Gastroesophageal sphincter (tissue), 4 donors: ENCODE measurements at regions not wholly inside any gene's neighbourhood (a gene's known extent, or its start where the extent isn't known, plus 50 kb on each side); places are given as distances from the start of the nearest gene placed in this dataset.

Experiments used
- ATAC-seq: fragments of 150-250 bp; one replicate; pipeline ENCODE4 v1.9.1; 2016; ENCODE audit warnings: mild to moderate bottlenecking, moderate library complexity
- H3K27ac ChIP-seq, 4 donors: fragments of 200-600 bp; sonication (generic) in 3 of 4; 1 replicate in 3 of 4; 2 replicates in 1 of 4; pipeline ENCODE4 v1.5.1; 2016 to 2019
- H3K27me3 ChIP-seq: fragments of 200-600 bp; sonication (generic); one replicate; pipeline ENCODE4 v1.5.1; 2019
- H3K36me3 ChIP-seq, 2 donors: fragments of 200-600 bp; sonication (generic); one replicate each; pipeline ENCODE4 v1.5.1; 2019; ENCODE audit warnings: control low read depth in 1 of 2
- H3K4me1 ChIP-seq, 3 donors: fragments of 200-600 bp; sonication (generic); 1 replicate in 2 of 3; 2 replicates in 1 of 3; pipeline ENCODE4 v1.5.1; 2016 to 2019; ENCODE audit warnings: control low read depth in 2 of 3
- H3K4me3 ChIP-seq, 2 donors: fragments of 200-600 bp; sonication (generic); one replicate each; pipeline ENCODE4 v1.5.1; 2019; ENCODE audit warnings: mild to moderate bottlenecking in 1 of 2, moderate library complexity in 1 of 2
- H3K9me3 ChIP-seq, 3 donors: fragments of 200-600 bp; sonication (generic); one replicate each; pipeline ENCODE4 v1.5.1; 2017 to 2019; ENCODE audit warnings: control low read depth in 2 of 3
- CTCF ChIP-seq, 4 experiments: fragments of 200-600 bp in 2 of 4; fragments of 450-650 bp in 2 of 4; sonication (generic) in 1 of 4; IDR thresholded peaks; one replicate each; pipeline ENCODE4 v1.5.1; 2017 to 2019; ENCODE audit warnings: antibody characterized with exemption in 4 of 4, mild to moderate bottlenecking in 2 of 4, moderate library complexity in 2 of 4
- EP300 ChIP-seq: sonication (generic); formaldehyde crosslinking; IDR thresholded peaks from one replicate; pipeline ENCODE4 v1.6.1; 2017; ENCODE audit warnings: antibody characterized with exemption, mild to moderate bottlenecking
- POLR2A ChIP-seq, 2 donors: fragments of 450-650 bp; IDR thresholded peaks; one replicate each; pipeline ENCODE4 v1.6.1; 2017; ENCODE audit warnings: antibody characterized with exemption in 2 of 2, mild to moderate bottlenecking in 2 of 2, moderate library complexity in 1 of 2
- POLR2AphosphoS5 ChIP-seq: sonication (generic); formaldehyde crosslinking; IDR thresholded peaks from one replicate; pipeline ENCODE4 v1.6.1; 2017; ENCODE audit warnings: antibody characterized with exemption
- WGBS, 2 donors: methylation state at CpG; one replicate each; pipeline ENCODE4 v1.1.5; 2018; ENCODE audit warnings: low coverage in 1 of 2; 5-methylcytosine and 5-hydroxymethylcytosine counted together

GRCh38 chr9:82201196-82201595 is 212.6 kb downstream of the SPATA31D1 start:
- ATAC-seq, result no peak
- H3K9me3 ChIP-seq, result no peaks in the 10 kb centered on the region
- no peak for TF ChIP-seq CTCF (IDR thresholded peaks at IDR 0.05)
- TF ChIP-seq POLR2AphosphoS5, result no peak
- no peak for TF ChIP-seq EP300
- no peak overlapping the region for H3K4me3 ChIP-seq
- no peaks in the 10 kb centered on the region for H3K36me3 ChIP-seq
- no peak overlapping the region for H3K27ac ChIP-seq
- 73 to 100% methylated on average over 2 to 3 of the region's 3 CpGs for WGBS, 2 donors
- H3K27me3 ChIP-seq, result no peaks in the 10 kb centered on the region
- no peaks in the 10 kb centered on the region for H3K4me1 ChIP-seq

- Histone ChIP-seq H3K36me3 (no peaks in the 10 kb centered on the region), H3K27ac (no peak overlapping the region), H3K4me3 (no peak overlapping the region), H3K4me1 (no peaks in the 10 kb centered on the region), H3K27me3 (no peaks in the 10 kb centered on the region), H3K9me3 (no peaks in the 10 kb centered on the region)
- TF ChIP-seq EP300, result no peak
- no peak for TF ChIP-seq POLR2AphosphoS5
- TF ChIP-seq CTCF (IDR thresholded peaks at IDR 0.05), result no peak
- TF ChIP-seq POLR2A (IDR thresholded peaks at IDR 0.05), result no peak
- no peak for ATAC-seq
- 67 to 88% methylated on average over 1 to 4 of the region's 4 CpGs for WGBS, 2 donors
Measured at GRCh38 chr9:82202808-82203207, 214.2 kb downstream of the SPATA31D1 start.

DNA sequence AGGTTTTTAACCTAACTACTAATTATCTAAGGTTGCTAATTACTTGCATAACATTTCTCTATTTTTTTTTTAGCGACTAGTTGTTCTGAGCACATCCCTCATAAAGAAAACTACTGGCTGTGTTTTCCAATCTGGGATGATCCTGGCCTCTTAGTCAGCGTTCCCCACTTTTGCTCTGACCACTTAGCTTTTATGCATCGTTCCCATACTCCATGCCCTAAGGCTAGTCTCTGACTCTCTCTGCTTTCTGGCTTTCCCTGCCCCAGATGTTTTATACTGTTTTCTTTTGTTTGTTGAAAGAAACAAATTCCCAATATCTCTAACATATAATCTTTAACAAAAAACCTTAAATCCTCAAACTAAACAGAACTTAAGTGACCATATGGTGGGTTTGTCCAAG is 217.9 kb downstream of the SPATA31D1 start:
- no peaks in the 10 kb centered on the region for H3K27me3 ChIP-seq
- H3K36me3 ChIP-seq, result no peaks in the 10 kb centered on the region
- H3K4me1 ChIP-seq, result no peaks in the 10 kb centered on the region
- no peak for ATAC-seq
- no peak overlapping the region for H3K27ac ChIP-seq
- no peak overlapping the region for H3K4me3 ChIP-seq
- peaks cover 0 to 15% (median 0%) of the 10 kb centered on the region in 3 donors for H3K9me3 ChIP-seq
- TF ChIP-seq POLR2AphosphoS5 (no peak), CTCF (IDR thresholded peaks at IDR 0.05) (no peak), POLR2A (IDR thresholded peaks at IDR 0.05) (no peak), EP300 (no peak)
- 83 to 86% methylated on average over 3 of the region's 3 CpGs for WGBS, 2 donors

DNA sequence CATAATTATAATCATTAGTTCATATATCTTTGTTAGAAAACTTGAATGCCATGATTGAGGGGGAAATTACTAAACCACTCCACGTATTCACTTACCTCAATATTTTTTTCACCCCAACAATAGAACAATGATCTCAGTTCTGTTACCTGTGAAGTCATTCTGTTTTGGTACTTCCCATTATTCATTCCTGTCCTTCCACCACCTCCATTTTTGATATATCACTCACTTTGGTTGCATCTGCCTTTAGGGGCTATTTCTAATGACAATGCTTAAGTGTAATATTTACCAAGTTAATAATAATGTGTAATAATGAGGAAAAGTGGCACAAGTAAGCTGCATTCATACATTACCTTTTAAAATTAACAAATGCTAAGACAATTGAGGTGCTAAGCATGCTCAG is 218.4 kb downstream of the SPATA31D1 start:
- no peaks in the 10 kb centered on the region for H3K4me1 ChIP-seq
- no peak for TF ChIP-seq POLR2AphosphoS5
- TF ChIP-seq CTCF (IDR thresholded peaks at IDR 0.05), result no peak
- no peak for TF ChIP-seq POLR2A (IDR thresholded peaks at IDR 0.05)
- peaks cover 0 to 15% (median 0%) of the 10 kb centered on the region in 3 donors for H3K9me3 ChIP-seq
- H3K27ac ChIP-seq, result no peak overlapping the region
- H3K36me3 ChIP-seq, result no peaks in the 10 kb centered on the region
- no peak for ATAC-seq
- H3K27me3 ChIP-seq, result no peaks in the 10 kb centered on the region
- 50 to 100% methylated on average over 1 of the region's 1 CpG for WGBS, 2 donors
- H3K4me3 ChIP-seq, result no peak overlapping the region

DNA sequence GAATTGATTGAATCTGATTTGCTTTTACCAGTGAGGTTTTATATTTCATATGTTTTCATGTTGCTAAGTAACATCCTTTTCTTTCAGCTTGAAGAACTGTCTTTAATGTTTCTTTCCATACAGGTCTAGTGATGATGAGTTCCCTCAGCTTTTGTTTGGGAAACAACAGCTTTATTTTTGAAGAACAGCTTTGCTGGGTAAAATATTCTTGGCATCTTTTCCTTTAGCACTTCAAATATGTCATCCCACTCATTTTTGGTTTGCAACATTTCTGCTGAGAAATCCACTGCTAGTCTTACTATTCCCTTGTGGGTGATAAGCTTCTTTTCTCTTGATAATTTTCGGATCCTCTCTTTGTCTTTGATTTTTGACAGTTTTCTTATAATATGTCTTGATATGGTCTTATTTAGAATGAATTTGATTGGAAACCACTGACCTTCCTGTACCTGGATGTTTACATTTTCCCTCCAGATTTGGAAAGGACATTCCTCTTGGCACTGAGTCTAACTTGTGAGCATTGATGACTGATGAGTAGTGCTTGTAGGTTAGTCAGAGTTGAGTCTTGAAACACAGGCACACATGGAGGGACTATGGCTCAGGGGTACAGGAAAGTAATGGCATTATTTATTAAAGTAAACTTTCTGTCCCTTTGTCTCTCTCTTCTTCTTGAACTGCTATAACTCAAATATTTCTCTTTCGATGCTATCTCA is 220.3 kb downstream of the SPATA31D1 start:
- Histone ChIP-seq H3K27ac (no peak overlapping the region), H3K4me1 (no peaks in the 10 kb centered on the region), H3K4me3 (no peak overlapping the region), H3K9me3 (peaks cover 0 to 15% (median 0%) of the 10 kb centered on the region in 3 donors), H3K36me3 (no peaks in the 10 kb centered on the region), H3K27me3 (no peaks in the 10 kb centered on the region)
- no peak for ATAC-seq
- TF ChIP-seq POLR2A (IDR thresholded peaks at IDR 0.05) (no peak), POLR2AphosphoS5 (no peak), EP300 (no peak)
- 82 to 100% methylated on average over 2 of the region's 2 CpGs for WGBS, 2 donors
